ENCODE measurements at regions not wholly inside any gene's neighbourhood (a gene's known extent, or its start where the extent isn't known, plus 50 kb on each side); places are given as distances from the start of the nearest gene placed in this dataset.

GRCh38 chr4:53705151-53705764 lies 114.0 kb upstream of the LNX1 start:
- no peak for DNase-seq (ENCODE audit: low spot score)
- POLR2A ChIA-PET (ENCODE audit: low non-redundant PET) = no interaction called here
- TF ChIP-seq CTCF (conservative IDR thresholded peaks at IDR 0.05; ENCODE audit: low read depth, low read length) = no peak
- TF ChIP-seq EZH2 (IDR thresholded peaks at IDR 0.05; ENCODE audit: borderline replicate concordance, low read depth, low read length, poor library complexity, severe bottlenecking) = no peak
- no peak overlapping the region for H3K4me3 ChIP-seq (ENCODE audit: low read depth, low read length, poor library complexity, severe bottlenecking)
- H3K27ac ChIP-seq (ENCODE audit: low read depth, low read length, poor library complexity, severe bottlenecking) = no peak overlapping the region
- no TSS peak for BruUV-seq (replicated peaks)
- no peaks in the 10 kb centered on the region for H3K36me3 ChIP-seq (ENCODE audit: insufficient read depth, low read length, poor library complexity, severe bottlenecking)
- CTCF ChIA-PET = no interaction called here
- H3K9me3 ChIP-seq (ENCODE audit: low read depth, low read length, poor library complexity, severe bottlenecking) = no peaks in the 10 kb centered on the region
- no peaks in the 10 kb centered on the region for H3K4me1 ChIP-seq (ENCODE audit: insufficient read depth, low read length, poor library complexity, severe bottlenecking)
- H3K27me3 ChIP-seq (replicated peaks; ENCODE audit: insufficient read depth, low read depth, low read length, poor library complexity) = no peaks in the 10 kb centered on the region
- intact Hi-C loops (cut with micrococcal nuclease; ENCODE audit: unreplicated experiment) = no loop called here

- Histone ChIP-seq H3K36me3 (ENCODE audit: insufficient read depth, low read length, poor library complexity, severe bottlenecking) (no peaks in the 10 kb centered on the region), H3K27me3 (replicated peaks; ENCODE audit: insufficient read depth, low read depth, low read length, poor library complexity) (no peaks in the 10 kb centered on the region), H3K4me1 (ENCODE audit: insufficient read depth, low read length, poor library complexity, severe bottlenecking) (no peaks in the 10 kb centered on the region), H3K27ac (ENCODE audit: low read depth, low read length, poor library complexity, severe bottlenecking) (no peak overlapping the region), H3K4me3 (ENCODE audit: low read depth, low read length, poor library complexity, severe bottlenecking) (no peak overlapping the region), H3K9me3 (ENCODE audit: low read depth, low read length, poor library complexity, severe bottlenecking) (no peaks in the 10 kb centered on the region)
- POLR2A ChIA-PET (ENCODE audit: low non-redundant PET) = no interaction called here
- DNase-seq (ENCODE audit: low spot score) = no peak
- TF ChIP-seq CTCF (conservative IDR thresholded peaks at IDR 0.05; ENCODE audit: low read depth, low read length) (no peak), EZH2 (IDR thresholded peaks at IDR 0.05; ENCODE audit: borderline replicate concordance, low read depth, low read length, poor library complexity, severe bottlenecking) (no peak)
- intact Hi-C loops (cut with micrococcal nuclease; ENCODE audit: unreplicated experiment) = no loop called here
- no TSS peak for BruUV-seq (replicated peaks)
- CTCF ChIA-PET = no interaction called here
These were observed 113.0 kb upstream of the LNX1 start for GRCh38 chr4:53704329-53704728.

- intact Hi-C loops (cut with micrococcal nuclease; ENCODE audit: unreplicated experiment) = no loop called here
- DNase-seq (ENCODE audit: low spot score) = no peak
- ChIA-PET CTCF (no interaction called here), POLR2A (ENCODE audit: low non-redundant PET) (no interaction called here)
- H3K27me3 ChIP-seq (replicated peaks; ENCODE audit: insufficient read depth, low read depth, low read length, poor library complexity) = no peaks in the 10 kb centered on the region
- no peaks in the 10 kb centered on the region for H3K9me3 ChIP-seq (ENCODE audit: low read depth, low read length, poor library complexity, severe bottlenecking)
- BruUV-seq (replicated peaks) = no TSS peak
- H3K4me3 ChIP-seq (ENCODE audit: low read depth, low read length, poor library complexity, severe bottlenecking) = no peak overlapping the region
- no peak overlapping the region for H3K27ac ChIP-seq (ENCODE audit: low read depth, low read length, poor library complexity, severe bottlenecking)
- H3K36me3 ChIP-seq (ENCODE audit: insufficient read depth, low read length, poor library complexity, severe bottlenecking) = no peaks in the 10 kb centered on the region
- no peaks in the 10 kb centered on the region for H3K4me1 ChIP-seq (ENCODE audit: insufficient read depth, low read length, poor library complexity, severe bottlenecking)
- TF ChIP-seq EZH2 (IDR thresholded peaks at IDR 0.05; ENCODE audit: borderline replicate concordance, low read depth, low read length, poor library complexity, severe bottlenecking) = no peak
- TF ChIP-seq CTCF (conservative IDR thresholded peaks at IDR 0.05; ENCODE audit: low read depth, low read length) = no peak
These were observed 112.0 kb upstream of the LNX1 start for GRCh38 chr4:53703267-53703655.
